ENCODE measurements at regions not wholly inside any gene's neighbourhood (a gene's known extent, or its start where the extent isn't known, plus 50 kb on each side); places are given as distances from the start of the nearest gene placed in this dataset.

DNA sequence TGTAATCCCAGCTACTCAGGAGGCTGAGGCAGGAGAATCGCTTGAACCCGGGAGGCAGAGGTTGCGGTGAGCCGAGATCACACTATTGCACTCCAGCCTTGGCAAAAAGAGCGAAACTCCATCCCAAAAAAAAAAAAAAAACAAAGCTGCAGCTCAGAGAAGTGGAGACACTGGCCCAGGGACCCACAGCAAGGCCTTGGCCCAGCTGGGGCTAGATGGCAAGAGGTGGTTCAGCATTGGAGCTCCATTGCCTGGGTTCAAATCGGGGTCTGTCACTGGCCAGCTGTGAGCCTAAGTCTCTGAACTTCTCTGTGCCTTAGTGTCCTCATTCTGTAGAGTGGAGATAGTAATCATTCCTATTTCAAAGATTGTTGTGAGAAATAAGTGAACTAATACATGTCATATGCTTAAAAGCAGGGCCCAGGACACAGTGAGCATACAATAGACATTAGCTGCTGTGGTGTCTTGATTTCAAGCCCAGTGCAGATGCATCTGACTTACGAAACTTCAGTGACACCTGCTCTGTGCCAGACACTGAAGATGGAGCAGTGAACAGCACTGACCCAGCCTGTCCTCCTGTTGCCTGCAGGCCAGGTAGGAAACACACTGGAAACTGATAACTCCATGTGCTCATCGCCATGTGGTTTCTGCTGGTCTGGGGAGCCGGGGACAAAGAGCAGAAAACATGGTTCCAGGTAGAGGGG is 127.7 kb downstream of the C9orf50 start:
- Histone ChIP-seq H3K36me3 (no peaks in the 10 kb centered on the region), H3K4me1 (ENCODE audit: control insufficient read depth in 1 of 2, low read depth in 2 of 2) (peaks cover 43 to 87% of the 10 kb centered on the region in 2 donors), H3K27ac (peak overlapping the region; percentile 99 to 100), H3K9me3 (no peaks in the 10 kb centered on the region), H3K27me3 (replicated peaks; ENCODE audit: insufficient read depth) (no peaks in the 10 kb centered on the region), H3K4me3 (no peak overlapping the region)
- TF ChIP-seq, protein P1, sequence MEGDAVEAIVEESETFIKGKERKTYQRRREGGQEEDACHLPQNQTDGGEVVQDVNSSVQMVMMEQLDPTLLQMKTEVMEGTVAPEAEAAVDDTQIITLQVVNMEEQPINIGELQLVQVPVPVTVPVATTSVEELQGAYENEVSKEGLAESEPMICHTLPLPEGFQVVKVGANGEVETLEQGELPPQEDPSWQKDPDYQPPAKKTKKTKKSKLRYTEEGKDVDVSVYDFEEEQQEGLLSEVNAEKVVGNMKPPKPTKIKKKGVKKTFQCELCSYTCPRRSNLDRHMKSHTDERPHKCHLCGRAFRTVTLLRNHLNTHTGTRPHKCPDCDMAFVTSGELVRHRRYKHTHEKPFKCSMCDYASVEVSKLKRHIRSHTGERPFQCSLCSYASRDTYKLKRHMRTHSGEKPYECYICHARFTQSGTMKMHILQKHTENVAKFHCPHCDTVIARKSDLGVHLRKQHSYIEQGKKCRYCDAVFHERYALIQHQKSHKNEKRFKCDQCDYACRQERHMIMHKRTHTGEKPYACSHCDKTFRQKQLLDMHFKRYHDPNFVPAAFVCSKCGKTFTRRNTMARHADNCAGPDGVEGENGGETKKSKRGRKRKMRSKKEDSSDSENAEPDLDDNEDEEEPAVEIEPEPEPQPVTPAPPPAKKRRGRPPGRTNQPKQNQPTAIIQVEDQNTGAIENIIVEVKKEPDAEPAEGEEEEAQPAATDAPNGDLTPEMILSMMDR (IDR thresholded peaks at IDR 0.05), result no peak
- ATAC-seq (ENCODE audit: insufficient number of reproducible peaks, low FRiP score, low read depth) (no peak), DNase-seq (ENCODE audit: low spot score) (no peak)

DNA sequence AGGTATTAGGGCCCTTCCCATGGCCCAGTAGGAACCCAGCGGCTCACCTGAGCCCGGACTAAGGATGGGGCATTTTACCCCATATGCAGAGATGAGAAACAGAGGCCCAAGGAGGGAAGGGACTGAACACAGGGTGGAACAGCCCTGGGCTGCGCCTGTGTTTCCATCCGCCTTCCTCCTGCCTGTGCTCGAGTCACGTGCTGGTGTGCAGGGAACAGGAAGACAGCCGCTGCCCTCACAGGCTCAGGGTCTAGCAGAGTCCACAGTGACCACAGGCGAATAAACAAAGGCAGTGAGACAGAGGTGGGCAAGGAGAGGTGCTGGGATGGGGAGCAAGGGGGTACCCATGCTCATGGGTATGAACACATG is 129.4 kb downstream of the C9orf50 start:
- TF ChIP-seq, protein P1 (IDR thresholded peaks at IDR 0.05), result no peak
- Histone ChIP-seq H3K27me3 (replicated peaks; ENCODE audit: insufficient read depth) (no peaks in the 10 kb centered on the region), H3K4me3 (peak overlapping the region; percentile 68), H3K9me3 (no peaks in the 10 kb centered on the region), H3K36me3 (no peaks in the 10 kb centered on the region), H3K27ac (peak overlapping the region; percentile 99 to 100), H3K4me1 (ENCODE audit: control insufficient read depth in 1 of 2, low read depth in 2 of 2) (peaks cover 49 to 95% of the 10 kb centered on the region in 2 donors)
- ATAC-seq (ENCODE audit: insufficient number of reproducible peaks, low FRiP score, low read depth), result no peak
- no peak for DNase-seq (ENCODE audit: low spot score)

DNA sequence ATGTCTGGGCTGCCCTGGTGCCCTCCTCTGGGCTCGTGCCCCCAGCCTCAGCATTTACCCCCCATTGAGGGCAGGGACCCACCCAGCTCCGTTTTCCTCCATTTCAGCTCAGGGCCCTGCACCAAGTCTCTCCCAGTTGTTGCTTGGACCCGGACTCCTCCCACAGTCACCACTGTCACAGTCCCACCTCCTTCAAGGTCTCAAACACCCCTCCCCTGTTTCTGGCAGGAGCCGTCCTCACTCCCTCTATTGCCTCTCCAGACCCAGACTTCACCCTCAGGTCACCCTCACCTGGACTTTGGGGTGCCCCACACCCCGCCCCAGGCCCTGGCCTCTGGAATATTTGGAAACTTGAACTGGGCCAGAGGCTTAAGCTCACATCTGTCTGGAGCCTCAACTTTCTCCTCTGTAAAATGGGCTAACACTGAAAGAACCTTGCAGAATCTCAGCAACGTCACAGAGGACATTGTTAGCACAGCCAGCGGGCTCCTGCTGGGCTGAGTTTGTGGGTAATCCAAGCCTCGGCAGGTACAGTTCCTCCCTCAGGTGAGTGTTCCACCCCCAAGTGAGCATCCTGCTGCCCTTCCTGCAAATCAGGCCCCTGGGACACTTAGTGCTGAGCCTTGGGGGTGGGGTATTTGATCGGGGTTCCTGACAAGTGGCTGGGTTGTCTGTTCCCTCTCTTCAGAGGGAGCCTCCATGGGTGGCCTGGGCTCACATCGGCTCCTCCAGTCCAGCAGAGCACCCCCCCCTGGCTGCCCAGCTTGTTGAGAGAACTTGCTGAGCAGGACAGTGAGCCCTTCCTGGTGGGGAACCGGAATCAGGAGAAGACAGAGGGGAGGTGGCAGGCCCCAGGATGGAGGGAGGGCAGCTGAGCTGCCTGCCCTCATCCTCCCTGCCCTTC is 130.1 kb downstream of the C9orf50 start:
- peaks cover 55 to 95% of the 10 kb centered on the region in 2 donors for H3K4me1 ChIP-seq (ENCODE audit: control insufficient read depth in 1 of 2, low read depth in 2 of 2)
- TF ChIP-seq, protein P1 (IDR thresholded peaks at IDR 0.05), result no peak
- no peak for ATAC-seq (ENCODE audit: insufficient number of reproducible peaks, low FRiP score, low read depth)
- H3K36me3 ChIP-seq, result no peaks in the 10 kb centered on the region
- peak overlapping the region; percentile 68 for H3K4me3 ChIP-seq
- no peak for DNase-seq (ENCODE audit: low spot score)
- H3K27me3 ChIP-seq (replicated peaks; ENCODE audit: insufficient read depth), result no peaks in the 10 kb centered on the region
- no peaks in the 10 kb centered on the region for H3K9me3 ChIP-seq
- H3K27ac ChIP-seq, result peak overlapping the region; percentile 99 to 100

DNA sequence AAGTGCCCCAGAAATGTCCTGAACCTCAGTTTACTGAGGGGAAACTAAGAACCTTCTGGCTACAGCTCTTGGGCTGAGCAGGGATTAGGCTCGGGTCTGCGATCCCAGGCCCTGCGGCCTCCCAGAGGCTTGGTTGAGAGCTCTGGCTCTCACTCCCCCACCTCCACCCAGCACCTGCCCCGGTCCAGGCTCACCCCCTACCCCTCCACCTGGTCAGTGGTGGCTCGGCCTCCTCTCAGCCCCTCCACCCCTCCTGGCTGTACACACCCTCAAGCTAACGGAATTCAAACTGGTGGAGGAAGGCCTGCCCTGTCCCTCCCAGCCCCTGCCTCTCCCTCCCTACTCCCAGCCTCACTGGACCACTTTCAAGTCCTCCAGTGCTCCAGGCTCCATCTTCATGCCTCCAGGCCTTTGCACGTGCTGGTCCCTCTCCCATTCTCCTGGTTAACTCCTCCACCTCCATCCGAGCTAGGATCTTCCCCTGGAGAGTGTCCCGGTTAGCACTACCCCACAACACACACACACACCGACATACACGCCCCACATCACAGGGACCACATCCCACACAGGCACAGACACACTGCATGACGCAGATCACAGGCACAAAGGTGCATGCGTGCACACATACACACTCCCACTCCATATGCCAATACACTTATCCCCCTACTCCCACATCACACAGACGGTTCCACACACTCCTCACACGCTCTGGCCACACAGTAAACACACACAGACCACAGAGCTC is 130.9 kb downstream of the C9orf50 start:
- H3K27me3 ChIP-seq (replicated peaks; ENCODE audit: insufficient read depth), result no peaks in the 10 kb centered on the region
- no peaks in the 10 kb centered on the region for H3K9me3 ChIP-seq
- no peaks in the 10 kb centered on the region for H3K36me3 ChIP-seq
- H3K4me3 ChIP-seq, result peak overlapping the region; percentile 68
- no peak for DNase-seq (ENCODE audit: low spot score)
- H3K27ac ChIP-seq, result peak overlapping the region; percentile 99 to 100
- TF ChIP-seq, protein P1 (IDR thresholded peaks at IDR 0.05), result no peak
- no peak for ATAC-seq (ENCODE audit: insufficient number of reproducible peaks, low FRiP score, low read depth)
- peaks cover 60 to 95% of the 10 kb centered on the region in 2 donors for H3K4me1 ChIP-seq (ENCODE audit: control insufficient read depth in 1 of 2, low read depth in 2 of 2)
